Gastroesophageal sphincter (tissue), 3 donors: ENCODE measurements at regions not wholly inside any gene's neighbourhood (a gene's known extent, or its start where the extent isn't known, plus 50 kb on each side); places are given as distances from the start of the nearest gene placed in this dataset.

Source experiments
- POLR2A ChIP-seq, 2 donors: fragments of 450-650 bp; IDR thresholded peaks; one replicate each; pipeline ENCODE4 v1.6.1; 2017; ENCODE audit warnings: antibody characterized with exemption in 2 of 2, mild to moderate bottlenecking in 2 of 2, moderate library complexity in 1 of 2
- POLR2AphosphoS5 ChIP-seq: sonication (generic); formaldehyde crosslinking; IDR thresholded peaks from one replicate; pipeline ENCODE4 v1.6.1; 2017; ENCODE audit warnings: antibody characterized with exemption
- TF ChIP-seq, protein P1 (sequence below), 4 experiments: fragments of 200-600 bp in 2 of 4; fragments of 450-650 bp in 2 of 4; sonication (generic) in 1 of 4; IDR thresholded peaks; one replicate each; pipeline ENCODE4 v1.5.1; 2017 to 2019; ENCODE audit warnings: antibody characterized with exemption in 4 of 4, mild to moderate bottlenecking in 2 of 4, moderate library complexity in 2 of 4

GRCh38 chr10:90583416-90583815, 274.4 kb downstream of the HTR7 start:
- TF ChIP-seq, protein P1, sequence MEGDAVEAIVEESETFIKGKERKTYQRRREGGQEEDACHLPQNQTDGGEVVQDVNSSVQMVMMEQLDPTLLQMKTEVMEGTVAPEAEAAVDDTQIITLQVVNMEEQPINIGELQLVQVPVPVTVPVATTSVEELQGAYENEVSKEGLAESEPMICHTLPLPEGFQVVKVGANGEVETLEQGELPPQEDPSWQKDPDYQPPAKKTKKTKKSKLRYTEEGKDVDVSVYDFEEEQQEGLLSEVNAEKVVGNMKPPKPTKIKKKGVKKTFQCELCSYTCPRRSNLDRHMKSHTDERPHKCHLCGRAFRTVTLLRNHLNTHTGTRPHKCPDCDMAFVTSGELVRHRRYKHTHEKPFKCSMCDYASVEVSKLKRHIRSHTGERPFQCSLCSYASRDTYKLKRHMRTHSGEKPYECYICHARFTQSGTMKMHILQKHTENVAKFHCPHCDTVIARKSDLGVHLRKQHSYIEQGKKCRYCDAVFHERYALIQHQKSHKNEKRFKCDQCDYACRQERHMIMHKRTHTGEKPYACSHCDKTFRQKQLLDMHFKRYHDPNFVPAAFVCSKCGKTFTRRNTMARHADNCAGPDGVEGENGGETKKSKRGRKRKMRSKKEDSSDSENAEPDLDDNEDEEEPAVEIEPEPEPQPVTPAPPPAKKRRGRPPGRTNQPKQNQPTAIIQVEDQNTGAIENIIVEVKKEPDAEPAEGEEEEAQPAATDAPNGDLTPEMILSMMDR (IDR thresholded peaks at IDR 0.05) = no peak
- TF ChIP-seq POLR2AphosphoS5 (no peak), POLR2A (IDR thresholded peaks at IDR 0.05) (no peak)
